Heart left ventricle (tissue), 16 donors: ENCODE measurements at regions not wholly inside any gene's neighbourhood (a gene's known extent, or its start where the extent isn't known, plus 50 kb on each side); places are given as distances from the start of the nearest gene placed in this dataset.

Source experiments
- ATAC-seq, 4 donors: fragments of 200-7000 bp; cut with Tn5 transposase; one replicate each; pipeline ENCODE4 v1.9.1; 2020 to 2022; ENCODE audit warnings: moderate library complexity in 4 of 4, mild to moderate bottlenecking in 3 of 4, moderate number of reproducible peaks in 1 of 4
- DNase-seq, 5 donors: peaks; one replicate each; pipeline ENCODE4 v3.0.0-alpha.2; 2020
- H3K27ac ChIP-seq, 12 donors: fragments of 200-600 bp; sonication (generic) in 4 of 12; one replicate each; pipeline versions ENCODE4 v1.5.0 to v1.8.0; 2016 to 2022; ENCODE audit warnings: mild to moderate bottlenecking in 2 of 12
- H3K27me3 ChIP-seq, 9 donors: fragments of 200-600 bp; sonication (generic) in 2 of 9; one replicate each; pipeline versions ENCODE4 v1.5.1 to v1.8.0; 2016 to 2022; ENCODE audit warnings: mild to moderate bottlenecking in 3 of 9
- H3K36me3 ChIP-seq, 9 donors: fragments of 200-600 bp; sonication (generic) in 2 of 9; one replicate each; pipeline versions ENCODE4 v1.5.0 to v1.8.0; 2018 to 2022; ENCODE audit warnings: mild to moderate bottlenecking in 2 of 9
- H3K4me1 ChIP-seq, 12 donors: fragments of 200-600 bp; sonication (generic) in 4 of 12; one replicate each; pipeline versions ENCODE4 v1.5.0 to v1.8.0; 2016 to 2022; ENCODE audit warnings: mild to moderate bottlenecking in 3 of 12
- H3K4me3 ChIP-seq, 12 donors: fragments of 200-600 bp; sonication (generic) in 4 of 12; one replicate each; pipeline versions ENCODE4 v1.5.0 to v1.8.0; 2017 to 2022; ENCODE audit warnings: mild to moderate bottlenecking in 9 of 12, moderate library complexity in 4 of 12
- H3K9me3 ChIP-seq, 12 donors: fragments of 200-600 bp; sonication (generic) in 4 of 12; one replicate each; pipeline versions ENCODE4 v1.5.0 to v1.8.0; 2016 to 2022; ENCODE audit warnings: mild to moderate bottlenecking in 1 of 12
- POLR2A ChIP-seq, 2 donors: fragments of 450-650 bp; IDR thresholded peaks; one replicate each; pipeline ENCODE4 v1.6.1; 2017; ENCODE audit warnings: antibody characterized with exemption in 2 of 2, mild to moderate bottlenecking in 2 of 2, moderate library complexity in 2 of 2
- WGBS, 4 donors: extraction: QIAGEN DNeasy Blood & Tissue Kit in 2 of 4; methylation state at CpG; one replicate each; pipeline versions ENCODE4 v1.1.5 to v1.1.7; 2013 to 2018; 5-methylcytosine and 5-hydroxymethylcytosine counted together
- intact Hi-C, 10 donors: fragments of 100-400 bp; cut with DNase I; formaldehyde crosslinking; loops; one replicate each; pipeline versions ENCODE4 v1.11.1 to v1.14.2; 2022
- TF ChIP-seq, protein P1 (sequence below), 12 donors: fragments of 200-600 bp; sonication (generic) in 4 of 12; IDR thresholded peaks; one replicate each; pipeline versions ENCODE4 v1.5.0 to v1.8.0; 2018 to 2022; ENCODE audit warnings: antibody characterized with exemption in 12 of 12, mild to moderate bottlenecking in 5 of 12
- donor health status: ischemic (EF 13 %, LVEDD 7.1; RV severe dilation, severe dysfunction).
- donor health status: healthy with polysubstance abuse.
- donor health status: DM: no; HTN: yes; CAD: no.
- donor health status: DM: no; HTN: no; CAD: no.
- donor health status: ischemic (EF 25% LVEDD 6.9; RV normal size, moderate dysfunction).
- donor health status: ischemic (EF 25% LVEDD 5.7; RV mildly dilated, moderate dysfunction).
- donor health status: healthy.
- donor health status: DM: yes; HTN: yes; CAD: no.
- donor health status: ischemic (EF 35%, LVEDD 5.7; RV mildly dilated, moderate dysfunction).
- donor health status: nonischemic (EF 11% LVEDD 7.7; RV severe dilation, severe dysfunction).
- donor health status: DM: yes; HTN: yes; CAD: no.
- donor health status: PGD.
- donor health status: ischemic (EF 29% LVEDD 5.4; RV normal size, mild dysfunction).
- donor health status: nonischemic (EF 23%, LVEDD 6.1; RV moderate dilation, normal function).

GRCh38 chr13:63085851-63086250 is 1670.2 kb upstream of the PCDH20 start:
- WGBS, 4 donors: 48 to 79% (median 67%) methylated on average over 4 of the region's 4 CpGs
- Histone ChIP-seq H3K27me3 (no peaks in the 10 kb centered on the region), H3K36me3 (no peaks in the 10 kb centered on the region), H3K4me3 (no peak overlapping the region), H3K4me1 (no peaks in the 10 kb centered on the region), H3K9me3 (peaks cover 0 to 18% (median 0%) of the 10 kb centered on the region in 12 donors), H3K27ac (no peak overlapping the region)
- ATAC-seq (no peak), DNase-seq (no peak)
- intact Hi-C loops: no loop called here
- TF ChIP-seq, protein P1, sequence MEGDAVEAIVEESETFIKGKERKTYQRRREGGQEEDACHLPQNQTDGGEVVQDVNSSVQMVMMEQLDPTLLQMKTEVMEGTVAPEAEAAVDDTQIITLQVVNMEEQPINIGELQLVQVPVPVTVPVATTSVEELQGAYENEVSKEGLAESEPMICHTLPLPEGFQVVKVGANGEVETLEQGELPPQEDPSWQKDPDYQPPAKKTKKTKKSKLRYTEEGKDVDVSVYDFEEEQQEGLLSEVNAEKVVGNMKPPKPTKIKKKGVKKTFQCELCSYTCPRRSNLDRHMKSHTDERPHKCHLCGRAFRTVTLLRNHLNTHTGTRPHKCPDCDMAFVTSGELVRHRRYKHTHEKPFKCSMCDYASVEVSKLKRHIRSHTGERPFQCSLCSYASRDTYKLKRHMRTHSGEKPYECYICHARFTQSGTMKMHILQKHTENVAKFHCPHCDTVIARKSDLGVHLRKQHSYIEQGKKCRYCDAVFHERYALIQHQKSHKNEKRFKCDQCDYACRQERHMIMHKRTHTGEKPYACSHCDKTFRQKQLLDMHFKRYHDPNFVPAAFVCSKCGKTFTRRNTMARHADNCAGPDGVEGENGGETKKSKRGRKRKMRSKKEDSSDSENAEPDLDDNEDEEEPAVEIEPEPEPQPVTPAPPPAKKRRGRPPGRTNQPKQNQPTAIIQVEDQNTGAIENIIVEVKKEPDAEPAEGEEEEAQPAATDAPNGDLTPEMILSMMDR (IDR thresholded peaks at IDR 0.05): no peak
- TF ChIP-seq POLR2A (IDR thresholded peaks at IDR 0.05): no peak

DNA sequence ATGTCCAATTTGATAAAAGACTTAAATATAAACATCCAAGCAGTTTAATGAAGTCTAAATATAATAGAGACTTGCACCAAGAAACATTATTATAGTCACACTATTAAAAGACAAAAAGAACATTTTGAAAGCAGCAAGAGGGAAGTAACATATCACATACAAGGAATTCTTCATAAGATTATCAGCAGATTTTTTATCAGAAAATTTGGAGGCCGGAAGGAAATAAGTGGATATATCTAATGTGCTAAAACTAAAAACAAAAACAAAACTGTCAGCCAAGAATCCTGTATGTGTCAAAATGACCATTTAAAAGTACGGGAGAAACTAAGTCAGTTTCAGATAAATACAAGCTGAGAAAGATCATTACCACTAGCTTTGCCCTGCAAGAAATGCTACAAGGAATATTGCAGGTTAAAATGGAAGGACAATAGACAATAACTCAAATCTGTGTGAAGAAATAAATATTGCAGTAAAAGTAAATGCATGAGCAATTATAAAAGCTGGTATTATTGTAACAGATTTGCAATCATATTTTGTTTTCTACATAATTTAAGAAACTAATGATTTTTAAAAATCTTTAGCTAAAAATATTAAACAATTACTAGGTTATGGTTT is 1665.9 kb upstream of the PCDH20 start:
- Histone ChIP-seq H3K36me3 (no peaks in the 10 kb centered on the region), H3K4me3 (no peak overlapping the region), H3K27ac (no peak overlapping the region), H3K4me1 (no peaks in the 10 kb centered on the region), H3K9me3 (peaks cover 0 to 22% (median 0%) of the 10 kb centered on the region in 12 donors), H3K27me3 (no peaks in the 10 kb centered on the region)
- intact Hi-C loops: no loop called here
- ATAC-seq: no peak
- DNase-seq: no peak
- 75 to 89% (median 77%) methylated on average over 2 of the region's 2 CpGs for WGBS, 4 donors
- TF ChIP-seq, protein P1 (IDR thresholded peaks at IDR 0.05): no peak
- TF ChIP-seq POLR2A (IDR thresholded peaks at IDR 0.05): no peak

- Histone ChIP-seq H3K27ac (no peak overlapping the region), H3K27me3 (no peaks in the 10 kb centered on the region), H3K9me3 (peaks cover 0 to 8% (median 0%) of the 10 kb centered on the region in 12 donors), H3K36me3 (no peaks in the 10 kb centered on the region), H3K4me1 (no peaks in the 10 kb centered on the region), H3K4me3 (no peak overlapping the region)
- ATAC-seq (no peak), DNase-seq (no peak)
- TF ChIP-seq, protein P1 (IDR thresholded peaks at IDR 0.05): no peak
- no peak for TF ChIP-seq POLR2A (IDR thresholded peaks at IDR 0.05)
- intact Hi-C loops: no loop called here
These were observed 1659.5 kb upstream of the PCDH20 start for GRCh38 chr13:63075126-63075525.

DNA sequence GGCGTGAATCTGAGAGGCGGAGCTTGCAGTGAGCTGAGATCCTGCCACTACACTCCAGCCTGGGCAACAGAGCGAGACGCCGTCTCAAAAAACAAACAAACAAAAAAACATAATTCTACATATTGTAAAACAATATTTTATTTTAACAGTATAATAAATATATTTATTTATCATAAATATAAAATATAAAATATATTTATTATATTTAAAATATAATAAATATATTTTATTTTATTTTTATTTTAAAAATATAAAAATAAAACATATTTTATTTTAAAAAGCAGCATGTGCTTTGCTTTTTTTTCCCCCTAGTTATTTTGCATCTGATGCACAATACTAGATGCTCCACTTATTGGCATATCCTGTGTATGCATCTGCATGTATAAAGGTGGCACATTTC is 1634.6 kb upstream of the PCDH20 start:
- Histone ChIP-seq H3K27ac (no peak overlapping the region), H3K36me3 (no peaks in the 10 kb centered on the region), H3K4me1 (no peaks in the 10 kb centered on the region), H3K4me3 (no peak overlapping the region), H3K27me3 (no peaks in the 10 kb centered on the region), H3K9me3 (peaks cover 0 to 4% (median 0%) of the 10 kb centered on the region in 12 donors)
- intact Hi-C loops: no loop called here
- no peak for ATAC-seq
- no peak for DNase-seq
- TF ChIP-seq, protein P1 (IDR thresholded peaks at IDR 0.05): no peak
- no peak for TF ChIP-seq POLR2A (IDR thresholded peaks at IDR 0.05)
- WGBS, 4 donors: 88 to 95% (median 94%) methylated on average over 5 of the region's 5 CpGs
